Hepatocyte (in vitro differentiated cells): ENCODE measurements at regions not wholly inside any gene's neighbourhood (a gene's known extent, or its start where the extent isn't known, plus 50 kb on each side); places are given as distances from the start of the nearest gene placed in this dataset.

Experiments
- CTCF ChIP-seq: fragments of 200-600 bp; sonication (generic); IDR thresholded peaks from 2 replicates; pipeline ENCODE4 v1.5.1; 2016; ENCODE audit warnings: antibody characterized with exemption, mild to moderate bottlenecking; ENCODE audit not compliant: poor library complexity
- EZH2 ChIP-seq: fragments of 200-600 bp; sonication (generic); IDR thresholded peaks from 2 replicates; pipeline ENCODE4 v1.6.1; 2016; ENCODE audit warnings: antibody characterized with exemption, mild to moderate bottlenecking, borderline replicate concordance

GRCh38 chr1:217029281-217030157 lies 306.3 kb upstream of the ESRRG start:
- TF ChIP-seq CTCF, result no peak
- TF ChIP-seq EZH2, result no peak
